Transverse colon (tissue), 4 donors: ENCODE measurements at regions not wholly inside any gene's neighbourhood (a gene's known extent, or its start where the extent isn't known, plus 50 kb on each side); places are given as distances from the start of the nearest gene placed in this dataset.

Experiments
- DNase-seq: peaks from one replicate; pipeline ENCODE4 v3.0.0-alpha.2; 2019
- H3K27ac ChIP-seq, 4 donors: fragments of 200-600 bp; sonication (generic); 2 replicates each; pipeline ENCODE4 v1.5.1; 2016 to 2018; ENCODE audit warnings: inconsistent platforms in 4 of 4
- H3K27me3 ChIP-seq: fragments of 200-600 bp; sonication (generic); 2 replicates; pipeline ENCODE4 v1.5.1; 2017; ENCODE audit warnings: inconsistent platforms
- H3K36me3 ChIP-seq, 4 donors: fragments of 200-600 bp; sonication (generic); 2 replicates each; pipeline ENCODE4 v1.5.1; 2017 to 2019; ENCODE audit warnings: inconsistent platforms in 4 of 4
- H3K4me1 ChIP-seq, 4 donors: fragments of 200-600 bp; sonication (generic); 2 replicates each; pipeline ENCODE4 v1.5.1; 2017 to 2020; ENCODE audit warnings: inconsistent platforms in 4 of 4
- H3K4me3 ChIP-seq, 4 donors: fragments of 200-600 bp; sonication (generic); 1 replicate in 1 of 4; 2 replicates in 3 of 4; pipeline versions ENCODE4 v1.5.1 to v1.6.1; 2017 to 2019; ENCODE audit warnings: inconsistent platforms in 4 of 4
- H3K9me3 ChIP-seq, 2 donors: fragments of 200-600 bp; sonication (generic); 2 replicates each; pipeline ENCODE4 v1.5.1; 2017 to 2019; ENCODE audit warnings: inconsistent platforms in 2 of 2
- EP300 ChIP-seq: sonication (generic); formaldehyde crosslinking; IDR thresholded peaks from one replicate; pipeline ENCODE4 v1.6.1; 2017; ENCODE audit warnings: antibody characterized with exemption, low read depth
- POLR2A ChIP-seq: fragments of 450-650 bp; IDR thresholded peaks from one replicate; pipeline ENCODE4 v1.6.1; 2016; ENCODE audit warnings: antibody characterized with exemption, mild to moderate bottlenecking, moderate library complexity
- POLR2AphosphoS5 ChIP-seq, 3 donors: sonication (generic); formaldehyde crosslinking; IDR thresholded peaks; one replicate each; pipeline ENCODE4 v1.6.1; 2016; ENCODE audit warnings: antibody characterized with exemption in 3 of 3
- WGBS, 2 donors: methylation state at CpG; one replicate each; pipeline ENCODE4 v1.1.5; 2018; ENCODE audit warnings: low coverage in 1 of 2; 5-methylcytosine and 5-hydroxymethylcytosine counted together
- in situ Hi-C, 4 donors: fragments of 200-750 bp; cut with MboI; loops; one replicate each; pipeline versions ENCODE4 v1.15.0 to v1.15.1; 2017; ENCODE audit warnings: low sequenced_read_pairs in 3 of 4, low pct_ligation_motif_present in 1 of 4, low pct_unique_long_range_greater_than_20kb in 1 of 4
- intact Hi-C: fragments of 100-400 bp; cut with DNase I; formaldehyde crosslinking; loops from one replicate; pipeline ENCODE4 v1.15.1; 2023; ENCODE audit warnings: low total_unique reads
- TF ChIP-seq, protein P1 (sequence below), 5 experiments: fragments of 200-600 bp in 3 of 5; fragments of 450-650 bp in 2 of 5; sonication (generic) in 3 of 5; IDR thresholded peaks; 1 replicate in 2 of 5; 2 replicates in 3 of 5; pipeline ENCODE4 v1.5.1; 2016 to 2017; ENCODE audit warnings: antibody characterized with exemption in 5 of 5, inconsistent platforms in 3 of 5, mild to moderate bottlenecking in 2 of 5, moderate library complexity in 1 of 5

DNA sequence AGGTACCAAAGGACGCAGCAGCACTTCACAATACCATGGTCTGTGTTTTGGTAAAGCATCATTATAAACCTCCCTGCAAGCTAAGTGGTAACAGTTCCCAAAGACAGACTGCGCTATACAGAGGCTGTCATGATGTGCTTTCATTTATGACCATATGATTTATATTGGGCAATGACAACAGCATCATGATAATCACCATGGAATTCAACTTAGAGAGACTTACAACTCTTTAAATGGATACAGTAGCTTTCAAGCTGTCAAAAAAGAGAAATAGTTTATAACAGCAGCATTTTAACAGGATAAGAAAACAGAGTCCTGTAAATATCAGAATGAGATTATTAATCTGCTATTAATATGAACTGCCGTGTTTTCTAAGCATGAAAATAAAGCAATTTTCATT is 341.7 kb downstream of the GPR37 start:
- no peak overlapping the region for H3K4me3 ChIP-seq
- no peak overlapping the region for H3K27ac ChIP-seq
- H3K9me3 ChIP-seq: no peaks in the 10 kb centered on the region
- intact Hi-C loops (no loop called here), in situ Hi-C loops (no loop called here)
- H3K4me1 ChIP-seq: no peaks in the 10 kb centered on the region
- 59 to 64% methylated on average over 3 of the region's 3 CpGs for WGBS, 2 donors
- H3K27me3 ChIP-seq: no peaks in the 10 kb centered on the region
- H3K36me3 ChIP-seq: no peaks in the 10 kb centered on the region
- TF ChIP-seq, protein P1, sequence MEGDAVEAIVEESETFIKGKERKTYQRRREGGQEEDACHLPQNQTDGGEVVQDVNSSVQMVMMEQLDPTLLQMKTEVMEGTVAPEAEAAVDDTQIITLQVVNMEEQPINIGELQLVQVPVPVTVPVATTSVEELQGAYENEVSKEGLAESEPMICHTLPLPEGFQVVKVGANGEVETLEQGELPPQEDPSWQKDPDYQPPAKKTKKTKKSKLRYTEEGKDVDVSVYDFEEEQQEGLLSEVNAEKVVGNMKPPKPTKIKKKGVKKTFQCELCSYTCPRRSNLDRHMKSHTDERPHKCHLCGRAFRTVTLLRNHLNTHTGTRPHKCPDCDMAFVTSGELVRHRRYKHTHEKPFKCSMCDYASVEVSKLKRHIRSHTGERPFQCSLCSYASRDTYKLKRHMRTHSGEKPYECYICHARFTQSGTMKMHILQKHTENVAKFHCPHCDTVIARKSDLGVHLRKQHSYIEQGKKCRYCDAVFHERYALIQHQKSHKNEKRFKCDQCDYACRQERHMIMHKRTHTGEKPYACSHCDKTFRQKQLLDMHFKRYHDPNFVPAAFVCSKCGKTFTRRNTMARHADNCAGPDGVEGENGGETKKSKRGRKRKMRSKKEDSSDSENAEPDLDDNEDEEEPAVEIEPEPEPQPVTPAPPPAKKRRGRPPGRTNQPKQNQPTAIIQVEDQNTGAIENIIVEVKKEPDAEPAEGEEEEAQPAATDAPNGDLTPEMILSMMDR (IDR thresholded peaks at IDR 0.05): no peak
- TF ChIP-seq POLR2A (no peak), POLR2AphosphoS5 (IDR thresholded peaks at IDR 0.05) (no peak), EP300 (no peak)
- no peak for DNase-seq

DNA sequence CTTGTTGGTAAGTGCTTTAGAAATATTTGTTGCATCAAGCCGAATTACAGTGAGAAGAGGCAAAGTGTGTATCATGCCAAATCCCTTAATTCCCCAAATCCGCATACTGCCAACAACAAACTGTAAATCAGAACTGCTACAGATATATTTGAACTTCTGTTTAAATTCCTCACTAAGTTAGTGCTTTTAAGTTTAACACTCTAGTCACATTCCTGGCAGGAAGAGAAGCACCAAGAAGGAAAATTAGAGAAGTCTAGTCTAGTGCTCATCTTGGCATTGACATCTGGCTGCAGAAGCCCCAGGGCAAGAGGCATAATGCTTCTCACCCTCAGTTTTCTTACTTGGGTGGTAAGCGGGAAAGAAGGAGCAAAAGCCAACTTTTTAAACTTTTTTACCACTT is 343.5 kb downstream of the GPR37 start:
- intact Hi-C loops: no loop called here
- Histone ChIP-seq H3K27me3 (no peaks in the 10 kb centered on the region), H3K4me1 (no peaks in the 10 kb centered on the region), H3K36me3 (no peaks in the 10 kb centered on the region), H3K4me3 (no peak overlapping the region), H3K27ac (no peak overlapping the region), H3K9me3 (no peaks in the 10 kb centered on the region)
- DNase-seq: no peak
- TF ChIP-seq, protein P1 (IDR thresholded peaks at IDR 0.05): no peak
- TF ChIP-seq POLR2AphosphoS5 (IDR thresholded peaks at IDR 0.05) (no peak), EP300 (no peak), POLR2A (no peak)
- in situ Hi-C loops: no loop called here
- 65 to 82% methylated on average over 3 of the region's 3 CpGs for WGBS, 2 donors

DNA sequence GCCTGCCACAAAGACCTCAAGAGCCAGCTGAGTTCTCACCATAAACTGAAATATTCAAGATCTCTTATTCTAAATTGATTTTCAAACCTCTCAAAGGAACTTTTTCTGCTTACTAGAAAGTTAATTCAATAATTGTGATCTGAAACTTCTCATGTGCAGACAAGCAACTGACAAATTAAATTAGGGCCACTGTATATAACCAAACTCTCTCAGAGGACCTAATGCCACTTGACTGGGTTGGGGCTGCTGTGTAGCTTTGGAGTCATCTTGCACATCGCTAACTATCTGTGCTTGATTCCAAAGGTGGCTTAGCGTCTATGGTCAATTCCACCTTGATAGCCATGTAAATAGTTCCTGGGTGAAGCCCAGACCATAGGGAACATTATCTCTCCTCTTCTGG is 345.2 kb downstream of the GPR37 start:
- in situ Hi-C loops (no loop called here), intact Hi-C loops (no loop called here)
- TF ChIP-seq EP300 (no peak), POLR2AphosphoS5 (IDR thresholded peaks at IDR 0.05) (no peak), POLR2A (no peak)
- TF ChIP-seq, protein P1 (IDR thresholded peaks at IDR 0.05): no peak
- WGBS, 2 donors: 20 to 79% methylated on average over 1 to 2 of the region's 2 CpGs
- no peak for DNase-seq
- Histone ChIP-seq H3K36me3 (no peaks in the 10 kb centered on the region), H3K27me3 (no peaks in the 10 kb centered on the region), H3K9me3 (no peaks in the 10 kb centered on the region), H3K27ac (no peak overlapping the region), H3K4me1 (no peaks in the 10 kb centered on the region), H3K4me3 (no peak overlapping the region)

DNA sequence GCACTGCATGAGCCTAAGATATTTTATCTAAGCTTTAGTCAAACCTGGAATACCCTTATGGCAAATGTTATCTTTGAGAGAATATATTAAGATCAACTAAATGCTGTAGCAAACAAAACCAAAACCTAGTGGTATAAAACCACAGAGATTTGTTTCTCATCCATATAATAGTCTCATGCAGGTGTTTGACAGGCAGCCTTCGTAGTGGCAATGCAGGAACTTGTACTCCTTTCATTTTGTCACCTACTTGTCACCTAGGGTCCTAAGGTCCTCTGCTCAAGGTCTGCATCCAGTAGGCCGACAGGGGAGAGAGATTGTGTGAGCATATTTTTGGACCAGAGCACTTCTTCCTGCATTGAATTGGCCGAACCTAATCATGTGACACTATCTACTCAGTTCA is 352.6 kb downstream of the GPR37 start:
- intact Hi-C loops: no loop called here
- WGBS, 2 donors: 38 to 77% methylated on average over 2 to 3 of the region's 3 CpGs
- DNase-seq: no peak
- Histone ChIP-seq H3K36me3 (no peaks in the 10 kb centered on the region), H3K4me3 (no peak overlapping the region), H3K27me3 (no peaks in the 10 kb centered on the region), H3K27ac (no peak overlapping the region), H3K9me3 (no peaks in the 10 kb centered on the region), H3K4me1 (no peaks in the 10 kb centered on the region)
- in situ Hi-C loops: no loop called here
- TF ChIP-seq, protein P1 (IDR thresholded peaks at IDR 0.05): no peak
- TF ChIP-seq POLR2A (no peak), POLR2AphosphoS5 (IDR thresholded peaks at IDR 0.05) (no peak), EP300 (no peak)
